ENCODE measurements at regions not wholly inside any gene's neighbourhood (a gene's known extent, or its start where the extent isn't known, plus 50 kb on each side); places are given as distances from the start of the nearest gene placed in this dataset.

GRCh38 chr1:195327361-195327760, 1280.9 kb downstream of the KCNT2 start:
- no peak for TF ChIP-seq ZKSCAN3 (CRISPR knock-in tag; IDR thresholded peaks at IDR 0.05)
- no peak for TF ChIP-seq THAP7 (CRISPR knock-in tag; IDR thresholded peaks at IDR 0.05)
- no peak for TF ChIP-seq HNRNPUL1 (IDR thresholded peaks at IDR 0.05; ENCODE audit: low read length)
- TF ChIP-seq MXI1 (IDR thresholded peaks at IDR 0.05; ENCODE audit: low read depth, low read length), result no peak
- no peak for TF ChIP-seq ESRRB (CRISPR knock-in tag; IDR thresholded peaks at IDR 0.05; ENCODE audit: borderline replicate concordance)
- no peak for TF ChIP-seq UBTF (IDR thresholded peaks at IDR 0.05; ENCODE audit: borderline replicate concordance in 1 of 2, low read depth in 2 of 2, low read length in 2 of 2)
- TF ChIP-seq ETV6 (IDR thresholded peaks at IDR 0.05; ENCODE audit: borderline replicate concordance in 1 of 2, low read depth in 2 of 2, low read length in 1 of 2), result no peak
- TF ChIP-seq ETV6 (CRISPR knock-in tag; IDR thresholded peaks at IDR 0.05; ENCODE audit: borderline replicate concordance), result no peak
- no peak for TF ChIP-seq MBD2 (IDR thresholded peaks at IDR 0.05; ENCODE audit: borderline replicate concordance, low read depth)
- H3K4me1 ChIP-seq (replicated peaks in 1 of 2; ENCODE audit: control insufficient read depth in 2 of 2, insufficient read depth in 2 of 2, low read length in 2 of 2), result no peaks in the 10 kb centered on the region

More at GRCh38 chr1:195327361-195327760, 1280.9 kb downstream of the KCNT2 start:
- in situ Hi-C loops (cut with MboI) (no loop called here), intact Hi-C loops (cut with micrococcal nuclease) (no loop called here)
- Histone ChIP-seq H3K27ac (ENCODE audit: extremely low read depth, low read depth, low read length) (no peak overlapping the region), H3K9ac (ENCODE audit: insufficient read depth in 1 of 2, low read depth in 2 of 2, low read length in 2 of 2) (no peak overlapping the region), H2AFZ (ENCODE audit: low read depth, low read length) (no peak overlapping the region), H4K20me1 (replicated peaks; ENCODE audit: control insufficient read depth, insufficient read depth, low read length) (no peaks in the 10 kb centered on the region), H3K9me1 (ENCODE audit: control insufficient read depth, insufficient read depth, low read length) (no peaks in the 10 kb centered on the region), H3K4me2 (ENCODE audit: insufficient read depth, low read length) (no peak overlapping the region), H3K36me3 (ENCODE audit: control insufficient read depth, insufficient read depth, low read length) (no peaks in the 10 kb centered on the region), H3K27me3 (ENCODE audit: control insufficient read depth in 2 of 2, insufficient read depth in 2 of 2, low read length in 2 of 2) (no peaks in the 10 kb centered on the region), H3K9me3 (replicated peaks; ENCODE audit: control insufficient read depth, insufficient read depth, low read depth, low read length) (no peaks in the 10 kb centered on the region), H3K79me2 (ENCODE audit: control insufficient read depth, insufficient read depth, low read length) (no peaks in the 10 kb centered on the region), H3K4me3 (no peak overlapping the region)
- ATAC-seq (no peak), FAIRE-seq (no peak), DNase-seq (ENCODE audit: extremely low read depth in 1 of 4, low spot score in 3 of 4) (no peak)
- BruUV-seq (replicated peaks), result no TSS peak
- ChIA-PET CTCF (ENCODE audit: low intra/inter-chr PET ratio) (no interaction called here), POLR2A (no interaction called here)
- 0% methylated on average over 1 of the region's 1 CpG for whole genome bisulfite sequencing (ENCODE audit: insufficient coverage, low coverage, missing lambda C conversion rate)

All from K562 (cell line).